ENCODE measurements at regions not wholly inside any gene's neighbourhood (a gene's known extent, or its start where the extent isn't known, plus 50 kb on each side); places are given as distances from the start of the nearest gene placed in this dataset.

GRCh38 chr12:91974541-91975085 is 171.0 kb downstream of the BTG1 start:
- no peak overlapping the region for H3K4me3 ChIP-seq
- H3K4me1 ChIP-seq (replicated peaks) = peaks cover 8% of the 10 kb centered on the region
- no peak for DNase-seq (ENCODE audit: low read depth in 1 of 2, low spot score in 2 of 2)
- no peaks in the 10 kb centered on the region for H3K9me3 ChIP-seq (replicated peaks)
- no peaks in the 10 kb centered on the region for H3K36me3 ChIP-seq
- H3K27me3 ChIP-seq (replicated peaks) = no peaks in the 10 kb centered on the region
- H3K27ac ChIP-seq = no peak overlapping the region

GRCh38 chr12:91973813-91974212 is 171.8 kb downstream of the BTG1 start:
- H3K4me1 ChIP-seq (replicated peaks) = peaks cover 8% of the 10 kb centered on the region
- H3K4me3 ChIP-seq = no peak overlapping the region
- H3K36me3 ChIP-seq = no peaks in the 10 kb centered on the region
- no peak overlapping the region for H3K27ac ChIP-seq
- DNase-seq (ENCODE audit: low read depth in 1 of 2, low spot score in 2 of 2) = no peak
- H3K9me3 ChIP-seq (replicated peaks) = no peaks in the 10 kb centered on the region
- no peaks in the 10 kb centered on the region for H3K27me3 ChIP-seq (replicated peaks)

GRCh38 chr12:91972896-91973295 is 172.8 kb downstream of the BTG1 start:
- Histone ChIP-seq H3K27ac (no peak overlapping the region), H3K36me3 (no peaks in the 10 kb centered on the region), H3K4me1 (replicated peaks) (no peaks in the 10 kb centered on the region), H3K4me3 (no peak overlapping the region), H3K9me3 (replicated peaks) (no peaks in the 10 kb centered on the region), H3K27me3 (replicated peaks) (no peaks in the 10 kb centered on the region)
- no peak for DNase-seq (ENCODE audit: low read depth in 1 of 2, low spot score in 2 of 2)

GRCh38 chr12:91968777-91969171 is 176.9 kb downstream of the BTG1 start:
- Histone ChIP-seq H3K36me3 (no peaks in the 10 kb centered on the region), H3K9me3 (replicated peaks) (no peaks in the 10 kb centered on the region), H3K27ac (no peak overlapping the region), H3K4me3 (no peak overlapping the region), H3K27me3 (replicated peaks) (no peaks in the 10 kb centered on the region), H3K4me1 (replicated peaks) (no peaks in the 10 kb centered on the region)
- DNase-seq (ENCODE audit: low read depth in 1 of 2, low spot score in 2 of 2) = no peak

GRCh38 chr12:91968076-91968776 is 177.4 kb downstream of the BTG1 start:
- no peaks in the 10 kb centered on the region for H3K4me1 ChIP-seq (replicated peaks)
- H3K36me3 ChIP-seq = no peaks in the 10 kb centered on the region
- no peak overlapping the region for H3K27ac ChIP-seq
- no peaks in the 10 kb centered on the region for H3K9me3 ChIP-seq (replicated peaks)
- no peak overlapping the region for H3K4me3 ChIP-seq
- no peaks in the 10 kb centered on the region for H3K27me3 ChIP-seq (replicated peaks)
- no peak for DNase-seq (ENCODE audit: low read depth in 1 of 2, low spot score in 2 of 2)

GRCh38 chr12:91967590-91967989 is 178.1 kb downstream of the BTG1 start:
- no peak for DNase-seq (ENCODE audit: low read depth in 1 of 2, low spot score in 2 of 2)
- Histone ChIP-seq H3K4me3 (no peak overlapping the region), H3K9me3 (replicated peaks) (no peaks in the 10 kb centered on the region), H3K4me1 (replicated peaks) (no peaks in the 10 kb centered on the region), H3K36me3 (no peaks in the 10 kb centered on the region), H3K27ac (no peak overlapping the region), H3K27me3 (replicated peaks) (no peaks in the 10 kb centered on the region)

GRCh38 chr12:91965781-91966180 is 179.9 kb downstream of the BTG1 start:
- DNase-seq (ENCODE audit: low read depth in 1 of 2, low spot score in 2 of 2) = no peak
- Histone ChIP-seq H3K27me3 (replicated peaks) (no peaks in the 10 kb centered on the region), H3K36me3 (no peaks in the 10 kb centered on the region), H3K9me3 (replicated peaks) (no peaks in the 10 kb centered on the region), H3K4me3 (no peak overlapping the region), H3K4me1 (replicated peaks) (no peaks in the 10 kb centered on the region), H3K27ac (no peak overlapping the region)

- H3K4me3 ChIP-seq = no peak overlapping the region
- no peak overlapping the region for H3K27ac ChIP-seq
- H3K9me3 ChIP-seq (replicated peaks) = no peaks in the 10 kb centered on the region
- H3K36me3 ChIP-seq = no peaks in the 10 kb centered on the region
- no peaks in the 10 kb centered on the region for H3K27me3 ChIP-seq (replicated peaks)
- H3K4me1 ChIP-seq (replicated peaks) = no peaks in the 10 kb centered on the region
- DNase-seq (ENCODE audit: low read depth in 1 of 2, low spot score in 2 of 2) = no peak
Measured at GRCh38 chr12:91964501-91964900, 181.1 kb downstream of the BTG1 start.

GRCh38 chr12:91959220-91959619 is 186.4 kb downstream of the BTG1 start:
- Histone ChIP-seq H3K4me1 (replicated peaks) (peaks cover 9% of the 10 kb centered on the region), H3K27ac (no peak overlapping the region), H3K27me3 (replicated peaks) (no peaks in the 10 kb centered on the region), H3K4me3 (no peak overlapping the region), H3K36me3 (no peaks in the 10 kb centered on the region), H3K9me3 (replicated peaks) (no peaks in the 10 kb centered on the region)
- no peak for DNase-seq (ENCODE audit: low read depth in 1 of 2, low spot score in 2 of 2)

GRCh38 chr12:91958816-91959215 is 186.8 kb downstream of the BTG1 start:
- Histone ChIP-seq H3K4me3 (no peak overlapping the region), H3K9me3 (replicated peaks) (no peaks in the 10 kb centered on the region), H3K4me1 (replicated peaks) (peaks cover 9% of the 10 kb centered on the region), H3K36me3 (no peaks in the 10 kb centered on the region), H3K27me3 (replicated peaks) (no peaks in the 10 kb centered on the region), H3K27ac (no peak overlapping the region)
- DNase-seq (ENCODE audit: low read depth in 1 of 2, low spot score in 2 of 2) = peak in 1 of 2 experiments; percentile 25

- Histone ChIP-seq H3K9me3 (replicated peaks) (no peaks in the 10 kb centered on the region), H3K36me3 (no peaks in the 10 kb centered on the region), H3K27ac (no peak overlapping the region), H3K4me1 (replicated peaks) (peaks cover 9% of the 10 kb centered on the region), H3K27me3 (replicated peaks) (no peaks in the 10 kb centered on the region), H3K4me3 (no peak overlapping the region)
- no peak for DNase-seq (ENCODE audit: low read depth in 1 of 2, low spot score in 2 of 2)
Measured at GRCh38 chr12:91954747-91955146, 190.9 kb downstream of the BTG1 start.

- Histone ChIP-seq H3K27me3 (replicated peaks) (no peaks in the 10 kb centered on the region), H3K27ac (no peak overlapping the region), H3K9me3 (replicated peaks) (no peaks in the 10 kb centered on the region), H3K4me3 (no peak overlapping the region), H3K36me3 (no peaks in the 10 kb centered on the region), H3K4me1 (replicated peaks) (peaks cover 9% of the 10 kb centered on the region)
- DNase-seq (ENCODE audit: low read depth in 1 of 2, low spot score in 2 of 2) = no peak
Measured at GRCh38 chr12:91954326-91954725, 191.3 kb downstream of the BTG1 start.

GRCh38 chr12:91952916-91953315 is 192.7 kb downstream of the BTG1 start:
- Histone ChIP-seq H3K4me1 (replicated peaks) (peaks cover 9% of the 10 kb centered on the region), H3K27me3 (replicated peaks) (no peaks in the 10 kb centered on the region), H3K4me3 (no peak overlapping the region), H3K27ac (no peak overlapping the region), H3K9me3 (replicated peaks) (no peaks in the 10 kb centered on the region), H3K36me3 (no peaks in the 10 kb centered on the region)
- DNase-seq (ENCODE audit: low read depth in 1 of 2, low spot score in 2 of 2) = no peak

- Histone ChIP-seq H3K9me3 (replicated peaks) (no peaks in the 10 kb centered on the region), H3K27ac (no peak overlapping the region), H3K4me1 (replicated peaks) (peaks cover 3% of the 10 kb centered on the region), H3K4me3 (no peak overlapping the region), H3K36me3 (no peaks in the 10 kb centered on the region), H3K27me3 (replicated peaks) (no peaks in the 10 kb centered on the region)
- no peak for DNase-seq (ENCODE audit: low read depth in 1 of 2, low spot score in 2 of 2)
Measured at GRCh38 chr12:91951571-91951970, 194.1 kb downstream of the BTG1 start.

GRCh38 chr12:91948504-91948903 is 197.1 kb downstream of the BTG1 start:
- DNase-seq (ENCODE audit: low read depth in 1 of 2, low spot score in 2 of 2) = no peak
- no peaks in the 10 kb centered on the region for H3K36me3 ChIP-seq
- no peak overlapping the region for H3K4me3 ChIP-seq
- no peaks in the 10 kb centered on the region for H3K27me3 ChIP-seq (replicated peaks)
- no peaks in the 10 kb centered on the region for H3K9me3 ChIP-seq (replicated peaks)
- no peak overlapping the region for H3K27ac ChIP-seq
- no peaks in the 10 kb centered on the region for H3K4me1 ChIP-seq (replicated peaks)

All from SJSA1 (cell line).